ENCODE measurements at regions not wholly inside any gene's neighbourhood (a gene's known extent, or its start where the extent isn't known, plus 50 kb on each side); places are given as distances from the start of the nearest gene placed in this dataset.
"Not testable (repeated sequence)": the region's sequence is repeated elsewhere in the genome, so short reads cannot be mapped to it uniquely, and the experiment has no call there.

GRCh38 chr7:115642194-115642593 lies 388.4 kb downstream of the TFEC start:
- no peak for DNase-seq (ENCODE audit: low spot score)

GRCh38 chr7:115638853-115639252 lies 391.7 kb downstream of the TFEC start:
- no peak for DNase-seq (ENCODE audit: low spot score)

GRCh38 chr7:115637128-115637527 lies 393.4 kb downstream of the TFEC start:
- no peak for DNase-seq (ENCODE audit: low spot score)

GRCh38 chr7:115635876-115636275 lies 394.7 kb downstream of the TFEC start:
- DNase-seq (ENCODE audit: low spot score) = no peak

GRCh38 chr7:115635376-115635775 lies 395.2 kb downstream of the TFEC start:
- no peak for DNase-seq (ENCODE audit: low spot score)

GRCh38 chr7:115634633-115635032 lies 395.9 kb downstream of the TFEC start:
- no peak for DNase-seq (ENCODE audit: low spot score)

GRCh38 chr7:115632636-115633035 lies 397.9 kb downstream of the TFEC start:
- no peak for DNase-seq (ENCODE audit: low spot score)

- no peak for DNase-seq (ENCODE audit: low spot score)
These were observed 398.8 kb downstream of the TFEC start for GRCh38 chr7:115631782-115632181.

- no peak for DNase-seq (ENCODE audit: low spot score)
These were observed 400.5 kb downstream of the TFEC start for GRCh38 chr7:115630049-115630448.

- DNase-seq (ENCODE audit: low spot score) = no peak
These were observed 411.9 kb downstream of the TFEC start for GRCh38 chr7:115618676-115619075.

- no peak for DNase-seq (ENCODE audit: low spot score)
These were observed 416.7 kb downstream of the TFEC start for GRCh38 chr7:115613836-115614235.

- DNase-seq (ENCODE audit: low spot score) = no peak
These were observed 427.1 kb downstream of the TFEC start for GRCh38 chr7:115603416-115603815.

GRCh38 chr7:115600207-115600606 lies 430.4 kb downstream of the TFEC start:
- DNase-seq (ENCODE audit: low spot score) = no peak

- not testable (repeated sequence) for DNase-seq (ENCODE audit: low spot score)
These were observed 431.4 kb downstream of the TFEC start for GRCh38 chr7:115599184-115599583.

- not testable (repeated sequence) for DNase-seq (ENCODE audit: low spot score)
These were observed 433.3 kb downstream of the TFEC start for GRCh38 chr7:115597220-115597619.

- no peak for DNase-seq (ENCODE audit: low spot score)
These were observed 437.5 kb downstream of the TFEC start for GRCh38 chr7:115593111-115593510.

GRCh38 chr7:115585015-115585718 lies 445.4 kb downstream of the TFEC start:
- no peak for DNase-seq (ENCODE audit: low spot score)

GRCh38 chr7:115582956-115583355 lies 447.6 kb downstream of the TFEC start:
- DNase-seq (ENCODE audit: low spot score) = no peak

- DNase-seq (ENCODE audit: low spot score) = no peak
These were observed 452.0 kb downstream of the TFEC start for GRCh38 chr7:115578576-115578975.

- DNase-seq (ENCODE audit: low spot score) = no peak
These were observed 455.8 kb downstream of the TFEC start for GRCh38 chr7:115574681-115575291.

- no peak for DNase-seq (ENCODE audit: low spot score)
These were observed 458.5 kb downstream of the TFEC start for GRCh38 chr7:115572111-115572510.

- no peak for DNase-seq (ENCODE audit: low spot score)
These were observed 469.0 kb downstream of the TFEC start for GRCh38 chr7:115561335-115562110.

- DNase-seq (ENCODE audit: low spot score) = no peak
These were observed 470.7 kb downstream of the TFEC start for GRCh38 chr7:115559877-115560276.

Measured in HuH-7 (cell line).